Endodermal cell (in vitro differentiated cells): ENCODE measurements at regions not wholly inside any gene's neighbourhood (a gene's known extent, or its start where the extent isn't known, plus 50 kb on each side); places are given as distances from the start of the nearest gene placed in this dataset.
"Not testable (repeated sequence)": the region's sequence is repeated elsewhere in the genome, so short reads cannot be mapped to it uniquely, and the experiment has no call there.

Source experiments
- DNase-seq: peaks from one replicate; pipeline ENCODE4 v3.0.0-alpha.2; 2017
- H3K27ac ChIP-seq: 2 replicates; pipeline ENCODE4 v1.5.1; 2013; ENCODE audit warnings: mild to moderate bottlenecking, low read depth, low read length, moderate library complexity
- H3K27me3 ChIP-seq: 2 replicates; pipeline ENCODE4 v1.6.1; 2013; ENCODE audit warnings: mild to moderate bottlenecking, low read length, moderate library complexity; ENCODE audit not compliant: insufficient read depth, control insufficient read depth, poor library complexity, severe bottlenecking
- H3K36me3 ChIP-seq: 2 replicates; pipeline ENCODE4 v1.7.0; 2013; ENCODE audit warnings: mild to moderate bottlenecking, low read length, moderate library complexity; ENCODE audit not compliant: control insufficient read depth, insufficient read depth
- H3K4me1 ChIP-seq: one replicate; pipeline ENCODE4 v1.7.0; 2013; ENCODE audit warnings: low read length; ENCODE audit not compliant: control insufficient read depth, insufficient read depth
- H3K4me3 ChIP-seq: 2 replicates; pipeline ENCODE4 v1.5.1; 2013; ENCODE audit warnings: mild to moderate bottlenecking, low read length, moderate library complexity
- H3K9ac ChIP-seq: 2 replicates; pipeline ENCODE4 v1.6.1; 2013; ENCODE audit warnings: mild to moderate bottlenecking, low read length, moderate library complexity; ENCODE audit not compliant: poor library complexity, severe bottlenecking; ENCODE audit errors: extremely low read depth
- H3K9me3 ChIP-seq: 2 replicates; pipeline ENCODE4 v1.6.1; 2013; ENCODE audit warnings: mild to moderate bottlenecking, low read length, moderate library complexity; ENCODE audit not compliant: control insufficient read depth
- H3K27ac Mint-ChIP-seq: 2 replicates; pipeline ENCODE4 v1.8.0; 2020; ENCODE audit warnings: mixed read lengths
- H3K27me3 Mint-ChIP-seq: 2 replicates; pipeline ENCODE4 v1.8.0; 2021; ENCODE audit warnings: mild to moderate bottlenecking, mixed read lengths; ENCODE audit not compliant: insufficient read depth
- H3K36me3 Mint-ChIP-seq: 2 replicates; pipeline ENCODE4 v1.8.0; 2020; ENCODE audit warnings: low read depth, mixed read lengths
- H3K4me1 Mint-ChIP-seq: 2 replicates; pipeline ENCODE4 v1.8.0; 2020; ENCODE audit warnings: mixed read lengths
- H3K4me3 Mint-ChIP-seq: 2 replicates; pipeline ENCODE4 v1.8.0; 2020; ENCODE audit warnings: mild to moderate bottlenecking, moderate library complexity, mixed read lengths
- H3K9me3 Mint-ChIP-seq: 2 replicates; pipeline ENCODE4 v1.8.0; 2020; ENCODE audit warnings: mild to moderate bottlenecking, mixed read lengths
- WGBS, 2 experiments: methylation state at CpG; one replicate each; pipeline versions ENCODE4 v1.1.5 to v1.1.7; 2013; ENCODE audit warnings: missing lambda C conversion rate in 2 of 2, mixed read lengths in 1 of 2; ENCODE audit not compliant: insufficient coverage in 1 of 2, insufficient read length in 1 of 2; 5-methylcytosine and 5-hydroxymethylcytosine counted together
- TF ChIP-seq, protein P1 (sequence below): fragments of 200-600 bp; sonication (generic); conservative IDR thresholded peaks from 2 replicates; pipeline ENCODE4 v1.5.0; 2021; ENCODE audit warnings: antibody characterized with exemption, mild to moderate bottlenecking

DNA sequence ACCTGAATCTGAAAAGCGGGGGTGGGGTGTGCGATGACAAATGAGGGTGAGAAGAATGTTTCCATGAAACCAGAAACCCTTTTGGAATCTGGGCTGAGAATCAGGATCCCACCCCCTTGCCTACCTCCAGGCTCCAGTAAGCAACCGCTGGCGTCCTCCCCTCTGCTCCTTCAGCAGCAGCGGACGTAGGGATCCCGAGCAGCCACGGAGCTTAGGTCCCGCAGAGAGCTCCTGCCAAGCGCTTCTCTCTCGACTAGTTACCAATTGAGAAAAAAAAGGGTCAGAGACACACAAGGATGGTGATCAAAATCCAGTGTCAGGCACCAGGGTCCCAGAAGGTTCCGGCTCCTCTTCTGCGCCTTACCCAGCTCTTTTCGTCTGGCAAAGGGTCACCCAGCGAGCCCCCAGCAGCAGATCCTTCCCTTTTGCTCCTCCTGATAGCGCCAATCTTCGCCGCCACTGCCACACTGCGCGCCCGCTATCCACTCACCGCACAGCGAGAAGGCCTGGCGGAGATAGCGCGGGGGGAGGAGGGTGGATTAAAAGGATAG, 733.5 kb downstream of the ZWINT start:
- Mint-ChIP-seq H3K4me1 (peaks cover 28% of the 10 kb centered on the region), H3K27me3 (peaks cover 22% of the 10 kb centered on the region), H3K4me3 (peak overlapping the region; percentile 65), H3K36me3 (no peaks in the 10 kb centered on the region), H3K27ac (no peak overlapping the region), H3K9me3 (no peaks in the 10 kb centered on the region)
- Histone ChIP-seq H3K9ac (no peak overlapping the region), H3K27me3 (peaks cover 25% of the 10 kb centered on the region), H3K4me3 (no peak overlapping the region), H3K9me3 (no peaks in the 10 kb centered on the region), H3K27ac (no peak overlapping the region), H3K36me3 (no peaks in the 10 kb centered on the region), H3K4me1 (no peaks in the 10 kb centered on the region)
- peak; percentile 80 for DNase-seq
- TF ChIP-seq, protein P1, sequence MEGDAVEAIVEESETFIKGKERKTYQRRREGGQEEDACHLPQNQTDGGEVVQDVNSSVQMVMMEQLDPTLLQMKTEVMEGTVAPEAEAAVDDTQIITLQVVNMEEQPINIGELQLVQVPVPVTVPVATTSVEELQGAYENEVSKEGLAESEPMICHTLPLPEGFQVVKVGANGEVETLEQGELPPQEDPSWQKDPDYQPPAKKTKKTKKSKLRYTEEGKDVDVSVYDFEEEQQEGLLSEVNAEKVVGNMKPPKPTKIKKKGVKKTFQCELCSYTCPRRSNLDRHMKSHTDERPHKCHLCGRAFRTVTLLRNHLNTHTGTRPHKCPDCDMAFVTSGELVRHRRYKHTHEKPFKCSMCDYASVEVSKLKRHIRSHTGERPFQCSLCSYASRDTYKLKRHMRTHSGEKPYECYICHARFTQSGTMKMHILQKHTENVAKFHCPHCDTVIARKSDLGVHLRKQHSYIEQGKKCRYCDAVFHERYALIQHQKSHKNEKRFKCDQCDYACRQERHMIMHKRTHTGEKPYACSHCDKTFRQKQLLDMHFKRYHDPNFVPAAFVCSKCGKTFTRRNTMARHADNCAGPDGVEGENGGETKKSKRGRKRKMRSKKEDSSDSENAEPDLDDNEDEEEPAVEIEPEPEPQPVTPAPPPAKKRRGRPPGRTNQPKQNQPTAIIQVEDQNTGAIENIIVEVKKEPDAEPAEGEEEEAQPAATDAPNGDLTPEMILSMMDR: no peak
- WGBS, 2 experiments: 2 to 7% methylated on average over 6 to 26 of the region's 26 CpGs

DNA sequence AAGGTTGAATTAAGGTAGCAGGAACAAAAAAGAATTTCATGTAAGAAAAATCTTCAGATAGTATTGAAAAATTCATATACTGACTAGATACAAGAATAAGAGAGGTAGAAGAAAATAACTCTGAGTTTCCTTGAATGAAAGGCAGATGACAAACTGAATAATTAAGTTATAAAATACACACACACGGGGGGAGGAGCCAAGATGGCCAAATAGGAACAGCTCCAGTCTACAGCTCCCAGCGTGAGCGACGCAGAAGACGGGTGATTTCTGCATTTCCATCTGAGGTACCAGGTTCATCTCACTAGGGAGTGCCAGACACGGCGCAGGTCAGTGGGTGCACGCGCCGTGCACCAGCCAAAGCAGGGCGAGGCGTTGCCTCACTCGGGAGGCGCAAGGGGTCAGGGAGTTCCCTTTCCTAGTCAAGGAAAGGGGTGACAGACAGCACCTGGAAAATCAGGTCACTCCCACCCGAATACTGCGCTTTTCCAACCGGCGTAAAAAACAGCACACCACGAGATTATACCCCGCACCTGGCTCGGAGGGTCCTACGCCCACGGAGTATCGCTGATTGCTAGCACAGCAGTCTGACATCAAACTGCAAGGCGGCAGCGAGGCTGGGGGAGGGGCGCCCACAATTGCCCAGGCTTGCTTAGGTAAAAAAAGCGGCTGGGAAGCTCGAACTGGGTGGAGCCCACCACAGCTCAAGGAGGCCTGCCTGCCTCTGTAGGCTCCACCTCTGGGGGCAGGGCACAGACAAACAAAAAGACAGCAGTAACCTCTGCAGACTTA, 759.2 kb downstream of the ZWINT start:
- peak overlapping the region; percentile 80 for H3K4me3 ChIP-seq
- peak overlapping the region; percentile 82 for H3K27ac Mint-ChIP-seq
- not testable (repeated sequence) for H3K27me3 Mint-ChIP-seq, H3K9me3 Mint-ChIP-seq, H3K9me3 ChIP-seq, H3K27me3 ChIP-seq, H3K9ac ChIP-seq, H3K27ac ChIP-seq, H3K36me3 Mint-ChIP-seq, H3K36me3 ChIP-seq, H3K4me1 ChIP-seq, H3K4me1 Mint-ChIP-seq
- peak overlapping the region; percentile 85 for H3K4me3 Mint-ChIP-seq
- 4 to 7% methylated on average over 8 to 27 of the region's 29 CpGs for WGBS, 2 experiments
- DNase-seq: peak; percentile 63

DNA sequence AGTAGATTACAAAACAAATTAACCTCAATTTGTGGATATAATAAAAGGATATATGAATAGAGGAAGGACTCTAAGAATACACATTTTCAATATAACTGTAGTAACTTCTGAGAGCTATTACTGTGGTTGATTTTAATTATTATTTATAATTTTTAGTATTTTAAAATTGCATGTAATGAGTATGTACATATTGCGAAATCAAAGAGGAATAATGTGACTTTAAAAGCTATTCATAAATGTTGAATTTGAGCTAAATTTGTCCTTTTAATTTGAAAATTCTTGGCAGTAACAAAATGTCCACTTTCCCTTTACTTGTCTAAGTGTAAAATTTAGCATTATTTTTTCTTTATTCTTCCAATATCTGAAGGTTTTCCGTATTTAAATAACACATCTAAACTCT, 750.6 kb upstream of the PCDH15 start:
- Mint-ChIP-seq H3K9me3 (no peaks in the 10 kb centered on the region), H3K36me3 (no peaks in the 10 kb centered on the region), H3K27me3 (peaks cover 1% of the 10 kb centered on the region), H3K4me1 (no peaks in the 10 kb centered on the region), H3K4me3 (no peak overlapping the region), H3K27ac (no peak overlapping the region)
- TF ChIP-seq, protein P1: no peak
- Histone ChIP-seq H3K36me3 (no peaks in the 10 kb centered on the region), H3K27me3 (no peaks in the 10 kb centered on the region), H3K4me3 (no peak overlapping the region), H3K27ac (no peak overlapping the region), H3K9ac (no peak overlapping the region), H3K9me3 (no peaks in the 10 kb centered on the region), H3K4me1 (peaks cover 3% of the 10 kb centered on the region)
- DNase-seq: no peak
- WGBS, 2 experiments: 95 to 100% methylated on average over 1 to 2 of the region's 2 CpGs
